DND-41 (cell line): ENCODE measurements at regions not wholly inside any gene's neighbourhood (a gene's known extent, or its start where the extent isn't known, plus 50 kb on each side); places are given as distances from the start of the nearest gene placed in this dataset.

ENCODE experiments used
- ATAC-seq: fragments of 200-7000 bp; cut with Tn5 transposase; 3 replicates; pipeline ENCODE4 v1.9.1; 2021; ENCODE audit warnings: low read depth; ENCODE audit not compliant: insufficient read depth
- DNase-seq: peaks from one replicate; pipeline ENCODE4 v3.0.0-alpha.2; 2020
- H2AFZ ChIP-seq: 2 replicates; pipeline ENCODE4 v1.6.0; 2012; ENCODE audit warnings: low read depth, low read length
- H3K27ac ChIP-seq: 2 replicates; pipeline ENCODE4 v1.5.1; 2012; ENCODE audit warnings: low read length, inconsistent platforms
- H3K27me3 ChIP-seq: fragments of 200-600 bp; sonication (generic); 2 replicates; pipeline ENCODE4 v1.6.0; 2012; ENCODE audit warnings: low read length, mild to moderate bottlenecking, inconsistent platforms; ENCODE audit not compliant: insufficient read depth, poor library complexity
- H3K36me3 ChIP-seq: 2 replicates; pipeline ENCODE4 v1.5.1; 2012; ENCODE audit warnings: low read length, inconsistent platforms; ENCODE audit not compliant: insufficient read depth
- H3K4me1 ChIP-seq: 2 replicates; pipeline ENCODE4 v1.5.1; 2012; ENCODE audit warnings: mild to moderate bottlenecking, low read length; ENCODE audit not compliant: insufficient read depth
- H3K4me2 ChIP-seq: 2 replicates; pipeline ENCODE4 v1.6.0; 2012; ENCODE audit warnings: mild to moderate bottlenecking, moderate library complexity, low read length, inconsistent platforms; ENCODE audit not compliant: insufficient read depth
- H3K4me3 ChIP-seq, 2 experiments: fragments of 200-600 bp in 1 of 2; shearing (Covaris generic) in 1 of 2; 2 replicates each; pipeline ENCODE4 v1.5.1; 2012 to 2016; ENCODE audit warnings: inconsistent platforms in 2 of 2, low read length in 2 of 2, mild to moderate bottlenecking in 2 of 2, low read depth in 1 of 2, moderate library complexity in 1 of 2
- H3K79me2 ChIP-seq: 2 replicates; pipeline ENCODE4 v1.6.0; 2012; ENCODE audit warnings: low read length, inconsistent platforms; ENCODE audit not compliant: insufficient read depth
- H3K9ac ChIP-seq: 2 replicates; pipeline ENCODE4 v1.6.0; 2012; ENCODE audit warnings: low read depth, mild to moderate bottlenecking, inconsistent platforms, low read length, moderate library complexity
- H3K9me3 ChIP-seq: 2 replicates; pipeline ENCODE4 v1.5.1; 2012; ENCODE audit warnings: low read length, moderate library complexity, mild to moderate bottlenecking, inconsistent platforms; ENCODE audit not compliant: insufficient read depth, severe bottlenecking
- H4K20me1 ChIP-seq: 2 replicates; pipeline ENCODE4 v1.6.0; 2012; ENCODE audit warnings: low read length; ENCODE audit not compliant: insufficient read depth
- EZH2 ChIP-seq: IDR thresholded peaks from 3 replicates; pipeline ENCODE4 v1.6.1; 2012; ENCODE audit warnings: borderline replicate concordance, low read depth, mild to moderate bottlenecking, moderate library complexity, low read length, inconsistent platforms; ENCODE audit not compliant: severe bottlenecking
- TF ChIP-seq, protein P1 (sequence below): IDR thresholded peaks from 2 replicates; pipeline ENCODE4 v1.5.1; 2012; ENCODE audit warnings: borderline replicate concordance, low read length, moderate library complexity, mild to moderate bottlenecking; ENCODE audit not compliant: poor library complexity, severe bottlenecking; ENCODE audit errors: extremely low read depth

DNA sequence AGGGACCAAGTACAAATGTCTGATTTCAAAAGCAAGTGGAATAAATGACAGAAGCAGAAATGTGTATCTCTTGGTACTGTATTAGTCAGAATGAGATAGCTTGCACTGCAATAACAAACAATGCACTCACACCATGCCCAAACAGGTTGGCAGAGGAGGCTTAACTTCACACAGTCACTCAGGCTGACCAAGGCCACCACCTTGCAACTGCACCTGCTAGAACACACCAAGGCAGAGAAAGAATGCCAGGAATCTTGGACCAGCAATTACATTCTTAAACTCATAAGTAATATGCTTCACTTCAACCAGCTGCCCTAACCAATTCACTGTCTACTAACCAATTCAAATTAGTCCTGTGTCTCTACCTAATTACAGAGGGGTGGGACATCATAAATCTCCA is 378.3 kb downstream of the BCL11B start:
- Histone ChIP-seq H3K4me1 (peaks cover 5% of the 10 kb centered on the region), H3K4me2 (no peak overlapping the region), H3K79me2 (no peaks in the 10 kb centered on the region), H3K9me3 (no peaks in the 10 kb centered on the region), H2AFZ (no peak overlapping the region), H4K20me1 (no peaks in the 10 kb centered on the region), H3K4me3 (no peak overlapping the region), H3K36me3 (no peaks in the 10 kb centered on the region), H3K27ac (no peak overlapping the region), H3K27me3 (no peaks in the 10 kb centered on the region), H3K9ac (no peak overlapping the region)
- ATAC-seq (no peak), DNase-seq (no peak)
- TF ChIP-seq, protein P1, sequence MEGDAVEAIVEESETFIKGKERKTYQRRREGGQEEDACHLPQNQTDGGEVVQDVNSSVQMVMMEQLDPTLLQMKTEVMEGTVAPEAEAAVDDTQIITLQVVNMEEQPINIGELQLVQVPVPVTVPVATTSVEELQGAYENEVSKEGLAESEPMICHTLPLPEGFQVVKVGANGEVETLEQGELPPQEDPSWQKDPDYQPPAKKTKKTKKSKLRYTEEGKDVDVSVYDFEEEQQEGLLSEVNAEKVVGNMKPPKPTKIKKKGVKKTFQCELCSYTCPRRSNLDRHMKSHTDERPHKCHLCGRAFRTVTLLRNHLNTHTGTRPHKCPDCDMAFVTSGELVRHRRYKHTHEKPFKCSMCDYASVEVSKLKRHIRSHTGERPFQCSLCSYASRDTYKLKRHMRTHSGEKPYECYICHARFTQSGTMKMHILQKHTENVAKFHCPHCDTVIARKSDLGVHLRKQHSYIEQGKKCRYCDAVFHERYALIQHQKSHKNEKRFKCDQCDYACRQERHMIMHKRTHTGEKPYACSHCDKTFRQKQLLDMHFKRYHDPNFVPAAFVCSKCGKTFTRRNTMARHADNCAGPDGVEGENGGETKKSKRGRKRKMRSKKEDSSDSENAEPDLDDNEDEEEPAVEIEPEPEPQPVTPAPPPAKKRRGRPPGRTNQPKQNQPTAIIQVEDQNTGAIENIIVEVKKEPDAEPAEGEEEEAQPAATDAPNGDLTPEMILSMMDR: no peak
- no peak for TF ChIP-seq EZH2

DNA sequence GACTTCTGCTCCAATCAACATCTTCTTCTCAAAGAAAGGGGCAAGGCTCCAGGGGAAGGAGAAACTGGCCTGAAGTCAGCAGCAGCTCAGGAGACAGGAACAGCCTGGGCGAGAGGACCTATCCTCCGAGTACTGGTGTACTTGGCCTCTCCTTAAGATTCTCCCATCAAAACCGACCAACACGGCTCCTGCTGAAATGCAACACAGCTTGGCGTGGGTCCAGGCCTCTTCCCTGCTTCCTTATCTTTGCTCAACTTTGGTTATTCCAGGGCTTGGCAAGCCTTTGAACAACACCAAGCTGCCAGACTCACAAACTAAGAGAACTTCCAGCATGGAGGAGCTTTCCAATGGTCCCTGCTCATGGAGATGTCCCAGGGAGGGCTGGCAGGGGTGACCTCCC is 377.4 kb downstream of the BCL11B start:
- no peak overlapping the region for H3K4me3 ChIP-seq
- TF ChIP-seq, protein P1: no peak
- no peak for TF ChIP-seq EZH2
- no peaks in the 10 kb centered on the region for H3K36me3 ChIP-seq
- DNase-seq (no peak), ATAC-seq (no peak)
- no peaks in the 10 kb centered on the region for H3K79me2 ChIP-seq
- H3K27ac ChIP-seq: no peak overlapping the region
- no peaks in the 10 kb centered on the region for H3K27me3 ChIP-seq
- H3K9ac ChIP-seq: no peak overlapping the region
- no peaks in the 10 kb centered on the region for H4K20me1 ChIP-seq
- no peaks in the 10 kb centered on the region for H3K9me3 ChIP-seq
- no peaks in the 10 kb centered on the region for H3K4me1 ChIP-seq
- no peak overlapping the region for H2AFZ ChIP-seq
- no peak overlapping the region for H3K4me2 ChIP-seq

DNA sequence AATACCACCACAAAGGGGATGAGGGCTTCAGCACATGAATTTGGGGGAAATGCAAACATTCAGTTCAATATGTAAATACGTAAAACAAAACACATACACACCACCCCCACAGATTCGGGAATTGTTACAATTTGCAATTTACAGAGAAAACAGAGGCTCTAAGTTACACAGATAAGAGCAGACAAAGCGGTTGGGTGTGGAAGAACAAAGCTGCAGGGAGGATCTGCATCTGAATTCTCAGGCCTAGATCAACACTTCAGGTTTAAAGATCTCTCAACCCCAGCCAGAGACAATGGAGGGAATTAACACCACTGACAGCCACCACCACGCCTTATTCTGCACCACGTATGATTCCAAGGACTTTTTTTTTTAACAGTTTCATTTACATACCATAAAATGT is 375.5 kb downstream of the BCL11B start:
- Histone ChIP-seq H3K4me3 (no peak overlapping the region), H3K4me2 (no peak overlapping the region), H2AFZ (no peak overlapping the region), H3K4me1 (no peaks in the 10 kb centered on the region), H3K27me3 (no peaks in the 10 kb centered on the region), H3K9ac (no peak overlapping the region), H3K27ac (no peak overlapping the region), H3K36me3 (no peaks in the 10 kb centered on the region), H4K20me1 (no peaks in the 10 kb centered on the region), H3K79me2 (no peaks in the 10 kb centered on the region), H3K9me3 (no peaks in the 10 kb centered on the region)
- DNase-seq (no peak), ATAC-seq (no peak)
- TF ChIP-seq, protein P1: no peak
- no peak for TF ChIP-seq EZH2
